ENCODE measurements at regions not wholly inside any gene's neighbourhood (a gene's known extent, or its start where the extent isn't known, plus 50 kb on each side); places are given as distances from the start of the nearest gene placed in this dataset.

DNA sequence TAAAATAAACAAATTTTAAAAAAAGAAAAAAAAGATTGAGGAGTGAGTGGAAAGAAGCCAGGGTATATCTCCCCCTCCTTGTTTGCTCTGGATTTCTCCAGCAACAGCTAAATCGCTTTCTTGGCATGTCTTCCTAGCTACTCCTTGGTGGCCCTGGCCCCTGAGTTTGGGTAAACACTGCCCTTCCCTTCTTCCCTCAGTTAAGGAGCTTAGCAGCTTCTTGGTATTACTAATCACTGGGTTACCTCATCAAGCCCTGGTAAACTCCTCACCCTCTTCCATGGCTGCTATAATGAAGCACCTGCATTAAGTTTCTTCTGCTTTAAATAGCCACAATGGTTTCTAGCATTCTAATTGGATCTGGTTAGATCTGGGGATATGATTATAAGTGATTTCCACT is 269.8 kb downstream of the FZD1 start:
- Mint-ChIP-seq H3K4me3 (no peak overlapping the region), H3K9me3 (peaks cover 12% of the 10 kb centered on the region), H3K4me1 (ENCODE audit: low read depth) (no peaks in the 10 kb centered on the region), H3K27me3 (no peaks in the 10 kb centered on the region), H3K36me3 (ENCODE audit: low read depth) (no peaks in the 10 kb centered on the region), H3K27ac (no peak overlapping the region)
- H3K27me3 ChIP-seq (ENCODE audit: control insufficient read depth in 1 of 2, insufficient read depth in 2 of 2, low read length in 2 of 2) = no peaks in the 10 kb centered on the region
- H3K4me3 ChIP-seq (ENCODE audit: low read length) = no peak overlapping the region
- peaks cover 0 to 6% of the 10 kb centered on the region in 2 experiments for H3K9me3 ChIP-seq (ENCODE audit: control insufficient read depth in 1 of 2, insufficient read depth in 1 of 2, low read length in 2 of 2)
- DNase-seq (no peak), ATAC-seq (ENCODE audit: poor library complexity) (no peak)
- no peaks in the 10 kb centered on the region for H3K36me3 ChIP-seq (ENCODE audit: insufficient read depth, low read length)
- POLR2A ChIA-PET = no interaction called here
- TF ChIP-seq, protein P1, sequence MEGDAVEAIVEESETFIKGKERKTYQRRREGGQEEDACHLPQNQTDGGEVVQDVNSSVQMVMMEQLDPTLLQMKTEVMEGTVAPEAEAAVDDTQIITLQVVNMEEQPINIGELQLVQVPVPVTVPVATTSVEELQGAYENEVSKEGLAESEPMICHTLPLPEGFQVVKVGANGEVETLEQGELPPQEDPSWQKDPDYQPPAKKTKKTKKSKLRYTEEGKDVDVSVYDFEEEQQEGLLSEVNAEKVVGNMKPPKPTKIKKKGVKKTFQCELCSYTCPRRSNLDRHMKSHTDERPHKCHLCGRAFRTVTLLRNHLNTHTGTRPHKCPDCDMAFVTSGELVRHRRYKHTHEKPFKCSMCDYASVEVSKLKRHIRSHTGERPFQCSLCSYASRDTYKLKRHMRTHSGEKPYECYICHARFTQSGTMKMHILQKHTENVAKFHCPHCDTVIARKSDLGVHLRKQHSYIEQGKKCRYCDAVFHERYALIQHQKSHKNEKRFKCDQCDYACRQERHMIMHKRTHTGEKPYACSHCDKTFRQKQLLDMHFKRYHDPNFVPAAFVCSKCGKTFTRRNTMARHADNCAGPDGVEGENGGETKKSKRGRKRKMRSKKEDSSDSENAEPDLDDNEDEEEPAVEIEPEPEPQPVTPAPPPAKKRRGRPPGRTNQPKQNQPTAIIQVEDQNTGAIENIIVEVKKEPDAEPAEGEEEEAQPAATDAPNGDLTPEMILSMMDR (IDR thresholded peaks at IDR 0.05) = no peak
- intact Hi-C loops (cut with DNase I, micrococcal nuclease) = no loop called here
- no peaks in the 10 kb centered on the region for H3K4me1 ChIP-seq (ENCODE audit: insufficient read depth, low read length)
- CTCF ChIA-PET = no interaction called here
- no peak overlapping the region for H3K27ac ChIP-seq (ENCODE audit: low read depth in 1 of 2, low read length in 2 of 2)

DNA sequence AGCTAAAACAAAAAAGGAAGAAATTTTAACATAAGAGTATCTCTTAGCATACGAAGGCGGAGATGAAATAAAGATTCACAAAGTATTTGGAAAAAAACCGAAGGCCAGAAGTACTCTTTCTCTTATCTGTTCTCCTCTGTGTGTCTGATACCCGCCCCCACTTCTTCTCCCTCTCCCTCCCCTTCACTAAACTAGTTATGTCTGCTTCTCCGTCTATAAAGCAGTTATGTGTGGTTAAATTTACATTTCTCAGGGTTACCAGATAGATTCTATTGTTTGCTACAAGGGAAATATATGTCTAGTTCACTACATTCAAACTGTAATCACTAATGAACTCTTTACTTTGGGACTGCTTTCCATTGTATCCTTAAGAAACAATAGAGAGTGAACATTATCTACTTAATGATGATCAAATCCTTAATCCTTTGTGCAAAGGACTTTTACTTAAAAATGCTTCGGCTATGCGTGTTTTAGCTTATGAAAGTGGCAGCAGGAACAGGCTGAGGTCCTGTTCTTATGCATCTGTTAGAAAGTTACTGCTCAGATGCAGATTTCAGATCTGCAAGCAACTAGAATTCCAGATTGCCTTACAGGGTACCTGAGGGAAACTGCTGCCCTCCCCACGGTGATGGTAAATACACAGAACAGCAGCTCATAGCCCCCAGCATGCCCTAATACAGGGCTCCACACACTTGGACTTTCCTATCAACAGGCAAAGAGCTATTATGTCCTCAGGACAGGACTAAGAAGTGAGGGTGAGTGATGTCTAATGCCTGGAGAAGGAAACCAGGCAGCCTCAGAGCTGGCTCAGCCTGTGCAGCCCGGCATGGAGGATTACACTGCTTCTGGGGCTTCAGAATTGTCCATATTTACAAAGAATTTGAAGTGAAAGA is 273.3 kb downstream of the FZD1 start:
- TF ChIP-seq, protein P1 (IDR thresholded peaks at IDR 0.05) = no peak
- Histone ChIP-seq H3K9me3 (ENCODE audit: control insufficient read depth in 1 of 2, insufficient read depth in 1 of 2, low read length in 2 of 2) (peaks cover 0 to 13% of the 10 kb centered on the region in 2 experiments), H3K36me3 (ENCODE audit: insufficient read depth, low read length) (no peaks in the 10 kb centered on the region), H3K4me1 (ENCODE audit: insufficient read depth, low read length) (no peaks in the 10 kb centered on the region), H3K27ac (ENCODE audit: low read depth in 1 of 2, low read length in 2 of 2) (no peak overlapping the region), H3K27me3 (ENCODE audit: control insufficient read depth in 1 of 2, insufficient read depth in 2 of 2, low read length in 2 of 2) (no peaks in the 10 kb centered on the region), H3K4me3 (ENCODE audit: low read length) (no peak overlapping the region)
- no peak for ATAC-seq (ENCODE audit: poor library complexity)
- no peaks in the 10 kb centered on the region for H3K36me3 Mint-ChIP-seq (ENCODE audit: low read depth)
- no peak overlapping the region for H3K27ac Mint-ChIP-seq
- intact Hi-C loops (cut with DNase I, micrococcal nuclease) = no loop called here
- ChIA-PET POLR2A (no interaction called here), CTCF (no interaction called here)
- peaks cover under 1% of the 10 kb centered on the region for H3K9me3 Mint-ChIP-seq
- no peaks in the 10 kb centered on the region for H3K4me1 Mint-ChIP-seq (ENCODE audit: low read depth)
- H3K4me3 Mint-ChIP-seq = no peak overlapping the region
- no peak for DNase-seq
- no peaks in the 10 kb centered on the region for H3K27me3 Mint-ChIP-seq

DNA sequence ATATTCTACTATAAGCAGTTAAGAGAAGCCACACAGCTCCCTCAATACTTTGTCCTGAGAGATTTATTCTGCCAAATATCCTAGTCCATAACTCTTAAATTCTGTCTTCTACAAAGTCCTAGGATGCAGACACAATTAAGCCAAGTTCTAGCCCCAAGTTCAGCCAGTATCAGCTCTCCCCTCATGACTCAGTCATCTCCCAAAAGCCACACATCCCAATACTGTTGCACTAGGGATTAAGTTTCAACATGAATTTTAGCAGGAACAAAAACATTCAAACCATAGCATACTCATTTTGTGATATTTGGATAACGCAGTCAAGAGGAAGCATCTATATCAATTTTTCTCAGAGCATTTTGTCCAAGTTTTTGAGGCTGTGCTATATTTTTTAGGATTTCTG is 277.4 kb downstream of the FZD1 start:
- Mint-ChIP-seq H3K9me3 (peaks cover 7% of the 10 kb centered on the region), H3K27me3 (no peaks in the 10 kb centered on the region), H3K4me3 (no peak overlapping the region), H3K36me3 (ENCODE audit: low read depth) (no peaks in the 10 kb centered on the region), H3K27ac (no peak overlapping the region), H3K4me1 (ENCODE audit: low read depth) (no peaks in the 10 kb centered on the region)
- Histone ChIP-seq H3K4me3 (ENCODE audit: low read length) (no peak overlapping the region), H3K27ac (ENCODE audit: low read depth in 1 of 2, low read length in 2 of 2) (no peak overlapping the region), H3K4me1 (ENCODE audit: insufficient read depth, low read length) (no peaks in the 10 kb centered on the region), H3K36me3 (ENCODE audit: insufficient read depth, low read length) (no peaks in the 10 kb centered on the region), H3K9me3 (ENCODE audit: control insufficient read depth in 1 of 2, insufficient read depth in 1 of 2, low read length in 2 of 2) (peaks cover 0 to 8% of the 10 kb centered on the region in 2 experiments), H3K27me3 (ENCODE audit: control insufficient read depth in 1 of 2, insufficient read depth in 2 of 2, low read length in 2 of 2) (no peaks in the 10 kb centered on the region)
- DNase-seq = no peak
- TF ChIP-seq, protein P1 (IDR thresholded peaks at IDR 0.05) = no peak
- POLR2A ChIA-PET = no interaction called here
- CTCF ChIA-PET = no interaction called here
- ATAC-seq (ENCODE audit: poor library complexity) = no peak
- intact Hi-C loops (cut with DNase I, micrococcal nuclease) = no loop called here

Measured in CD4-positive, alpha-beta T cell (primary cell).